RWPE2 (cell line): ENCODE measurements at regions not wholly inside any gene's neighbourhood (a gene's known extent, or its start where the extent isn't known, plus 50 kb on each side); places are given as distances from the start of the nearest gene placed in this dataset.

Experiments used
- ATAC-seq: fragments of 200-7000 bp; cut with Tn5 transposase; 3 replicates; pipeline ENCODE4 v1.9.1; 2021; ENCODE audit warnings: low read depth
- DNase-seq: peaks from one replicate; pipeline ENCODE4 v3.0.0-alpha.2; 2020; ENCODE audit warnings: low spot score
- H3K27ac ChIP-seq: fragments of 450-650 bp; 2 replicates; pipeline ENCODE4 v1.5.1; 2017; ENCODE audit warnings: mild to moderate bottlenecking; ENCODE audit not compliant: poor library complexity, severe bottlenecking
- H3K27me3 ChIP-seq: fragments of 250-450 bp; sonication (Bioruptor Pico); 2 replicates; pipeline ENCODE4 v1.5.1; 2021; ENCODE audit warnings: mild to moderate bottlenecking, moderate library complexity; ENCODE audit not compliant: insufficient read depth, poor library complexity, severe bottlenecking
- H3K36me3 ChIP-seq: fragments of 250-450 bp; sonication (Bioruptor Pico); 2 replicates; pipeline ENCODE4 v1.5.1; 2020; ENCODE audit warnings: low read depth, mild to moderate bottlenecking, moderate library complexity
- H3K4me1 ChIP-seq: fragments of 250-450 bp; sonication (Bioruptor Pico); 2 replicates; pipeline ENCODE4 v1.5.1; 2021; ENCODE audit warnings: mild to moderate bottlenecking, moderate library complexity; ENCODE audit not compliant: insufficient read depth, poor library complexity, severe bottlenecking
- H3K4me3 ChIP-seq: fragments of 250-450 bp; sonication (Bioruptor Pico); 2 replicates; pipeline ENCODE4 v1.5.1; 2021; ENCODE audit warnings: mild to moderate bottlenecking, moderate library complexity; ENCODE audit not compliant: severe bottlenecking
- H3K9me3 ChIP-seq: fragments of 250-450 bp; sonication (Bioruptor Pico); 2 replicates; pipeline ENCODE4 v1.5.1; 2021; ENCODE audit warnings: mild to moderate bottlenecking, moderate library complexity; ENCODE audit not compliant: severe bottlenecking
- TF ChIP-seq, protein P1 (sequence below): fragments of 450-650 bp; IDR thresholded peaks from one replicate; pipeline ENCODE4 v1.5.1; 2017; ENCODE audit warnings: mild to moderate bottlenecking, moderate library complexity; ENCODE audit not compliant: poor library complexity, severe bottlenecking

- H3K9me3 ChIP-seq = no peaks in the 10 kb centered on the region
- no peak overlapping the region for H3K4me3 ChIP-seq
- ATAC-seq (no peak), DNase-seq (no peak)
- no peaks in the 10 kb centered on the region for H3K36me3 ChIP-seq
- no peak overlapping the region for H3K27ac ChIP-seq
- H3K27me3 ChIP-seq = no peaks in the 10 kb centered on the region
- H3K4me1 ChIP-seq = no peaks in the 10 kb centered on the region
- TF ChIP-seq, protein P1, sequence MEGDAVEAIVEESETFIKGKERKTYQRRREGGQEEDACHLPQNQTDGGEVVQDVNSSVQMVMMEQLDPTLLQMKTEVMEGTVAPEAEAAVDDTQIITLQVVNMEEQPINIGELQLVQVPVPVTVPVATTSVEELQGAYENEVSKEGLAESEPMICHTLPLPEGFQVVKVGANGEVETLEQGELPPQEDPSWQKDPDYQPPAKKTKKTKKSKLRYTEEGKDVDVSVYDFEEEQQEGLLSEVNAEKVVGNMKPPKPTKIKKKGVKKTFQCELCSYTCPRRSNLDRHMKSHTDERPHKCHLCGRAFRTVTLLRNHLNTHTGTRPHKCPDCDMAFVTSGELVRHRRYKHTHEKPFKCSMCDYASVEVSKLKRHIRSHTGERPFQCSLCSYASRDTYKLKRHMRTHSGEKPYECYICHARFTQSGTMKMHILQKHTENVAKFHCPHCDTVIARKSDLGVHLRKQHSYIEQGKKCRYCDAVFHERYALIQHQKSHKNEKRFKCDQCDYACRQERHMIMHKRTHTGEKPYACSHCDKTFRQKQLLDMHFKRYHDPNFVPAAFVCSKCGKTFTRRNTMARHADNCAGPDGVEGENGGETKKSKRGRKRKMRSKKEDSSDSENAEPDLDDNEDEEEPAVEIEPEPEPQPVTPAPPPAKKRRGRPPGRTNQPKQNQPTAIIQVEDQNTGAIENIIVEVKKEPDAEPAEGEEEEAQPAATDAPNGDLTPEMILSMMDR = no peak
Observed at GRCh38 chr1:218525451-218526197, 180.5 kb downstream of the TGFB2 start.

DNA sequence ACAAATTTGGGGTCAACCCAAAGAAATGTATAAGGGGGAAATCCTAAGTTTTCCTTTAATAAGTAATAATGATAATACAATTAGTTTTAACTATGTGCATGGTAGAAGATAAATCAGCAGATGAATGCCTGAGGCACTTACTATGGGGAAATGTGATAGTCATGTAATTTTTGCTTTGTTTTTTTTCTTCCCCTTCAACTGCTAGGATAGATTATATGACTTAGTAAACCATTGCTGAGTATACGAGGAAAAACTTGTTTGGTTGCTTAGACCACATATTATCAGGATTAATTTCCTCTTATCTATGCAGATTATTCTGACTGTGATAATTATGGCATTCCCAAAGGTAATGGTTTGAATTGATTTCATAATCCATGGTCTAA lies 181.1 kb downstream of the TGFB2 start:
- Histone ChIP-seq H3K36me3 (no peaks in the 10 kb centered on the region), H3K4me1 (no peaks in the 10 kb centered on the region), H3K27ac (no peak overlapping the region), H3K9me3 (no peaks in the 10 kb centered on the region), H3K4me3 (no peak overlapping the region), H3K27me3 (no peaks in the 10 kb centered on the region)
- no peak for ATAC-seq
- DNase-seq = no peak
- TF ChIP-seq, protein P1 = no peak

DNA sequence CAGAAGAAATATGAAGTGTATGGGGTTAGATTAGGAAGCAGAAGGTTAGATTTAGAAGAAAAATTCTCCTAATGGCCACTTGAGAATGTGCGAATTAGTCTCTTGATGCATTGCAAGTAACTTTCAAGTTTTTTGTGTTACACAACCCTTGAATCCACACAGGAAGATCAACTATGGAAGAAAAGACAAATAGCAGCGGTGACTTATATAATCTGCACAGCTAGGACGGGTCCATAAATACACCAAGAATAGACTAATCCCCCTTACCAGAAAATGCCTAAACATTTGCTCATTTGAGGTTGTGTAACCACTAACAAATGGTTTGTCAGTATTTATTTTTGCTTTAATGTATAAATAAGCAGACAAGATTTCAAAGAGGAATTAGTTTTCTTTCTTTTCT lies 182.6 kb downstream of the TGFB2 start:
- no peak for ATAC-seq

DNA sequence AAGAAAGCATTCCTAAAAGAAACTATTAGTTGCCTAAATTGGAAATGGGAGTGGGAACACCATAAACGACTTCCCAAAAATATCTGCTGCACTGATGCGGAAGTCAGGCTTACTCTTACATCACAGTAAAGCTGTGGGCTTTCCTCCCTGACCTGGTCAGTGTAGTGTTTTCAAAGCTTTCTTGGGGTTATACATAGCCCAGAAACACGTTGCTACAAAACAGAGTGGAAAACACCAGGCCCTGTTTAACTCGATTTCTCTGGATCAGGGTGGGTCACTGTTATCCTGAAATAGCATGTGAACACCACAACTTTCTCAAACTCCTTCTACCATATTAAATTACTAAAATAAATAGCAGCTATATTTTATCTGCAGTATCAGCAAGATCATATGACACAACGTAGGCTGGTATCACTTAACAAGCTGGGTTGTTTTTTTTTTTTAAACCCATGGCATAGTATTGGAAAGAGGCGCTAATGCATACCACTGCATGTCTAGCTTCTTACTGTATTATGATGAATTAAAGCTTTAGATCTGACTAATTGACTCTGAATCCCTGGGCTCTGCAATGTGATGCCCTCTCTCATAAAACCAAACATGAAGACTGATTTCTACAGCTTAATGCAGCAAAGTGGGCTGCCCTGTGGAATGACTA lies 184.6 kb downstream of the TGFB2 start:
- ATAC-seq = no peak; the same call in 2 of the 3 replicates

More for the DNA sequence above, 182.6 kb downstream of the TGFB2 start:
- no peak overlapping the region for H3K4me3 ChIP-seq
- no peaks in the 10 kb centered on the region for H3K36me3 ChIP-seq
- DNase-seq = no peak
- no peaks in the 10 kb centered on the region for H3K4me1 ChIP-seq
- H3K27ac ChIP-seq = no peak overlapping the region
- no peaks in the 10 kb centered on the region for H3K27me3 ChIP-seq
- no peaks in the 10 kb centered on the region for H3K9me3 ChIP-seq
- TF ChIP-seq, protein P1 = no peak

More for the DNA sequence above, 184.6 kb downstream of the TGFB2 start:
- Histone ChIP-seq H3K36me3 (no peaks in the 10 kb centered on the region), H3K9me3 (no peaks in the 10 kb centered on the region), H3K27ac (no peak overlapping the region), H3K27me3 (no peaks in the 10 kb centered on the region), H3K4me3 (no peak overlapping the region), H3K4me1 (no peaks in the 10 kb centered on the region)
- TF ChIP-seq, protein P1 = no peak
- no peak for DNase-seq
